ENCODE measurements at regions not wholly inside any gene's neighbourhood (a gene's known extent, or its start where the extent isn't known, plus 50 kb on each side); places are given as distances from the start of the nearest gene placed in this dataset.

- Histone ChIP-seq H3K9ac (ENCODE audit: low read length) (no peak overlapping the region), H3K4me2 (ENCODE audit: low read length) (no peak overlapping the region), H3K27me3 (ENCODE audit: insufficient read depth, low read depth, low read length) (no peaks in the 10 kb centered on the region), H3K36me3 (ENCODE audit: insufficient read depth, low read length) (no peaks in the 10 kb centered on the region), H3K9me2 (ENCODE audit: insufficient read depth, low read length) (no peaks in the 10 kb centered on the region), H3F3A (ENCODE audit: insufficient read depth, low read length, poor library complexity, severe bottlenecking) (no peaks in the 10 kb centered on the region), H2AFZ (ENCODE audit: low read depth, low read length) (no peak overlapping the region), H3K27ac (ENCODE audit: low read length) (no peak overlapping the region), H3K9me3 (ENCODE audit: low read length) (no peaks in the 10 kb centered on the region), H3K4me3 (ENCODE audit: low read length) (no peak overlapping the region), H4K20me1 (ENCODE audit: insufficient read depth) (no peaks in the 10 kb centered on the region), H3K79me2 (replicated peaks; ENCODE audit: insufficient read depth, low read length) (no peaks in the 10 kb centered on the region)
- TF ChIP-seq POLR2AphosphoS5 (IDR thresholded peaks at IDR 0.05) (no peak), EZH2 (IDR thresholded peaks at IDR 0.05; ENCODE audit: borderline replicate concordance, insufficient read depth, low read length, poor library complexity, severe bottlenecking) (no peak), RAD21 (conservative IDR thresholded peaks at IDR 0.05) (no peak), SMC3 (conservative IDR thresholded peaks at IDR 0.05; ENCODE audit: poor library complexity) (no peak), EP300 (conservative IDR thresholded peaks at IDR 0.05; ENCODE audit: poor library complexity, severe bottlenecking) (no peak), REST (IDR thresholded peaks at IDR 0.05; ENCODE audit: borderline replicate concordance) (no peak), CTCF (IDR thresholded peaks at IDR 0.05; ENCODE audit: poor library complexity, severe bottlenecking) (no peak), MXI1 (conservative IDR thresholded peaks at IDR 0.05; ENCODE audit: poor library complexity, severe bottlenecking) (no peak), TAF1 (IDR thresholded peaks at IDR 0.05; ENCODE audit: low read depth) (no peak)
Observed at GRCh38 chr7:42770114-42770513, 141.8 kb downstream of the C7orf25 start.

- no peaks in the 10 kb centered on the region for H3K27me3 ChIP-seq (ENCODE audit: insufficient read depth, low read depth, low read length)
- H3K79me2 ChIP-seq (replicated peaks; ENCODE audit: insufficient read depth, low read length) = no peaks in the 10 kb centered on the region
- TF ChIP-seq SMC3 (conservative IDR thresholded peaks at IDR 0.05; ENCODE audit: poor library complexity) = no peak
- TF ChIP-seq TAF1 (IDR thresholded peaks at IDR 0.05; ENCODE audit: low read depth) = no peak
- TF ChIP-seq RAD21 (conservative IDR thresholded peaks at IDR 0.05) = no peak
- TF ChIP-seq EP300 (conservative IDR thresholded peaks at IDR 0.05; ENCODE audit: poor library complexity, severe bottlenecking) = no peak
- TF ChIP-seq POLR2AphosphoS5 (IDR thresholded peaks at IDR 0.05) = no peak
- no peak for TF ChIP-seq CTCF (IDR thresholded peaks at IDR 0.05; ENCODE audit: poor library complexity, severe bottlenecking)
- TF ChIP-seq MXI1 (conservative IDR thresholded peaks at IDR 0.05; ENCODE audit: poor library complexity, severe bottlenecking) = no peak
- no peak for TF ChIP-seq REST (IDR thresholded peaks at IDR 0.05; ENCODE audit: borderline replicate concordance)
- TF ChIP-seq EZH2 (IDR thresholded peaks at IDR 0.05; ENCODE audit: borderline replicate concordance, insufficient read depth, low read length, poor library complexity, severe bottlenecking) = no peak
Observed at GRCh38 chr7:42768045-42768444, 143.8 kb downstream of the C7orf25 start.

More at GRCh38 chr7:42768045-42768444, 143.8 kb downstream of the C7orf25 start:
- Histone ChIP-seq H3K9me2 (ENCODE audit: insufficient read depth, low read length) (no peaks in the 10 kb centered on the region), H2AFZ (ENCODE audit: low read depth, low read length) (no peak overlapping the region), H4K20me1 (ENCODE audit: insufficient read depth) (no peaks in the 10 kb centered on the region), H3F3A (ENCODE audit: insufficient read depth, low read length, poor library complexity, severe bottlenecking) (no peaks in the 10 kb centered on the region), H3K27ac (ENCODE audit: low read length) (no peak overlapping the region), H3K4me3 (ENCODE audit: low read length) (no peak overlapping the region), H3K9me3 (ENCODE audit: low read length) (no peaks in the 10 kb centered on the region), H3K4me2 (ENCODE audit: low read length) (no peak overlapping the region), H3K36me3 (ENCODE audit: insufficient read depth, low read length) (no peaks in the 10 kb centered on the region), H3K9ac (ENCODE audit: low read length) (no peak overlapping the region)

Measured in neural cell (in vitro differentiated cells).